ENCODE measurements at regions not wholly inside any gene's neighbourhood (a gene's known extent, or its start where the extent isn't known, plus 50 kb on each side); places are given as distances from the start of the nearest gene placed in this dataset.
"Not testable (repeated sequence)": the region's sequence is repeated elsewhere in the genome, so short reads cannot be mapped to it uniquely, and the experiment has no call there.

- no peak for DNase-seq
These were observed 357.1 kb downstream of the OMA1 start for GRCh38 chr1:58189453-58189852.

- DNase-seq = no peak
These were observed 363.2 kb downstream of the OMA1 start for GRCh38 chr1:58183286-58183685.

GRCh38 chr1:58180537-58180936 is 366.0 kb downstream of the OMA1 start:
- DNase-seq = no peak

GRCh38 chr1:58169160-58169559 is 377.4 kb downstream of the OMA1 start:
- not testable (repeated sequence) for DNase-seq

GRCh38 chr1:58167131-58167530 is 379.4 kb downstream of the OMA1 start:
- DNase-seq = not testable (repeated sequence)

GRCh38 chr1:58166417-58166816 is 380.1 kb downstream of the OMA1 start:
- no peak for DNase-seq

- peak in 1 of 4 experiments; percentile 5 for DNase-seq
These were observed 381.5 kb downstream of the OMA1 start for GRCh38 chr1:58165073-58165472.

GRCh38 chr1:58162952-58163550 is 383.5 kb downstream of the OMA1 start:
- peak; percentile 58 to 78 (median 68) for DNase-seq

GRCh38 chr1:58159434-58159830 is 387.1 kb downstream of the OMA1 start:
- no peak for DNase-seq

GRCh38 chr1:58158506-58159433 is 387.8 kb downstream of the OMA1 start:
- DNase-seq = no peak

- DNase-seq = no peak
These were observed 388.5 kb downstream of the OMA1 start for GRCh38 chr1:58158016-58158415.

GRCh38 chr1:58157256-58157655 is 389.3 kb downstream of the OMA1 start:
- no peak for DNase-seq

- no peak for DNase-seq
These were observed 389.7 kb downstream of the OMA1 start for GRCh38 chr1:58156831-58157230.

GRCh38 chr1:58156124-58156468 is 390.4 kb downstream of the OMA1 start:
- peak in 1 of 4 experiments; percentile 12 for DNase-seq

- DNase-seq = peak; percentile 64 to 77 (median 71)
These were observed 391.0 kb downstream of the OMA1 start for GRCh38 chr1:58155418-58156123.

GRCh38 chr1:58154256-58154655 is 392.3 kb downstream of the OMA1 start:
- DNase-seq = no peak

- DNase-seq = no peak
These were observed 393.8 kb downstream of the OMA1 start for GRCh38 chr1:58152697-58153096.

GRCh38 chr1:58149271-58149812 is 397.2 kb downstream of the OMA1 start:
- DNase-seq = no peak

- no peak for DNase-seq
These were observed 401.7 kb downstream of the OMA1 start for GRCh38 chr1:58144698-58145270.

GRCh38 chr1:58143972-58144697 is 402.4 kb downstream of the OMA1 start:
- DNase-seq = no peak

- DNase-seq = no peak
These were observed 410.1 kb downstream of the OMA1 start for GRCh38 chr1:58136387-58136786.

GRCh38 chr1:58135821-58136321 is 410.7 kb downstream of the OMA1 start:
- DNase-seq = no peak
